Coronary artery (tissue), 2 donors: ENCODE measurements at regions not wholly inside any gene's neighbourhood (a gene's known extent, or its start where the extent isn't known, plus 50 kb on each side); places are given as distances from the start of the nearest gene placed in this dataset.

Source experiments
- DNase-seq: peaks from one replicate; pipeline ENCODE4 v3.0.0-alpha.2; 2017; ENCODE audit warnings: low spot score
- H3K27ac ChIP-seq, 2 donors: fragments of 200-600 bp; sonication (generic); one replicate each; pipeline ENCODE4 v1.5.1; 2016 to 2019
- H3K4me3 ChIP-seq: fragments of 200-600 bp; sonication (generic); 2 replicates; pipeline ENCODE4 v1.5.1; 2016; ENCODE audit warnings: mild to moderate bottlenecking, moderate library complexity
- CTCF ChIP-seq: fragments of 200-600 bp; sonication (generic); IDR thresholded peaks from one replicate; pipeline ENCODE4 v1.5.1; 2019; ENCODE audit warnings: antibody characterized with exemption

GRCh38 chr5:18900644-18901043 is 1087.4 kb downstream of the CDH18 start:
- Histone ChIP-seq H3K27ac (no peak overlapping the region), H3K4me3 (no peak overlapping the region)
- DNase-seq = no peak
- no peak for TF ChIP-seq CTCF

- TF ChIP-seq CTCF = no peak
- Histone ChIP-seq H3K4me3 (no peak overlapping the region), H3K27ac (no peak overlapping the region)
- no peak for DNase-seq
Observed at GRCh38 chr5:18920966-18921365, 1067.0 kb downstream of the CDH18 start.

- TF ChIP-seq CTCF = no peak
- Histone ChIP-seq H3K27ac (no peak overlapping the region), H3K4me3 (no peak overlapping the region)
- no peak for DNase-seq
Observed at GRCh38 chr5:18932081-18932480, 1055.9 kb downstream of the CDH18 start.

GRCh38 chr5:18944771-18945170 is 1043.2 kb downstream of the CDH18 start:
- no peak for TF ChIP-seq CTCF
- no peak overlapping the region for H3K27ac ChIP-seq
- DNase-seq = no peak
- H3K4me3 ChIP-seq = no peak overlapping the region

- TF ChIP-seq CTCF = no peak
- DNase-seq = no peak
- Histone ChIP-seq H3K4me3 (no peak overlapping the region), H3K27ac (no peak overlapping the region)
Observed at GRCh38 chr5:18954239-18954638, 1033.8 kb downstream of the CDH18 start.

- H3K4me3 ChIP-seq = no peak overlapping the region
- DNase-seq = no peak
- no peak for TF ChIP-seq CTCF
- no peak overlapping the region for H3K27ac ChIP-seq
Observed at GRCh38 chr5:18959535-18959934, 1028.5 kb downstream of the CDH18 start.

GRCh38 chr5:18961234-18961633 is 1026.8 kb downstream of the CDH18 start:
- H3K4me3 ChIP-seq = no peak overlapping the region
- no peak for TF ChIP-seq CTCF
- H3K27ac ChIP-seq = no peak overlapping the region
- DNase-seq = no peak
